ENCODE measurements at regions not wholly inside any gene's neighbourhood (a gene's known extent, or its start where the extent isn't known, plus 50 kb on each side); places are given as distances from the start of the nearest gene placed in this dataset.

DNA sequence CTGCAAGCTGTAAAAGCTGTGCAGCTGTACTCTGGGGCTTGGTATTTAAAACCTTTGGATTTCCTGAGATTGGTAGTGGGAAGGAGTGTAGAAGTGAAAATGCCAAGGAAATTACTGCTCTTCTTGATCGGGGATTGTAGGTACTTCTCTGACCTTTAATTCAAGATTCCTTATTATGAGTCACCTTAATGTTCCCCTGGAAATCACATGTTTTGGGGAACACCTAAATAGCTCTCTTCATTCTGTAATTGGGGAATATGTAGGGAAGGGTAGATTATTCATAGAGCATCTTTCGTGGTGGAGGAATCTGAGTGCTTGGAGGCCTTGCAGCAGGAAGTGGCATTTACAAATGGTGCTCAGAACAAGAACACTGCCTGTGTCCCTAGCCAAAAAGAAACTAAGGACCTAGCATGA is 137.8 kb downstream of the UCHL1 start:
- DNase-seq = peak; percentile 16
- in situ Hi-C loops (cut with MboI) = no loop called here
- H4K20me1 ChIP-seq (ENCODE audit: insufficient read depth) = no peaks in the 10 kb centered on the region
- TF ChIP-seq EZH2phosphoT487 (IDR thresholded peaks at IDR 0.05; ENCODE audit: insufficient read depth, low read depth) = no peak
- TF ChIP-seq EZH2 (IDR thresholded peaks at IDR 0.05; ENCODE audit: insufficient read depth, poor library complexity, severe bottlenecking) = no peak
- H3K36me3 ChIP-seq (ENCODE audit: low read depth) = no peaks in the 10 kb centered on the region
- no peak overlapping the region for H3K4me3 ChIP-seq
- no peaks in the 10 kb centered on the region for H3K79me2 ChIP-seq (ENCODE audit: insufficient read depth)
- no peaks in the 10 kb centered on the region for H3K4me1 ChIP-seq (ENCODE audit: insufficient read depth)
- no peak overlapping the region; the same call in 1 of the 2 replicates for H2AFZ ChIP-seq
- H3F3A ChIP-seq (ENCODE audit: insufficient read depth) = no peaks in the 10 kb centered on the region
- 58 to 69% methylated on average over 2 of the region's 2 CpGs for WGBS, 2 experiments (ENCODE audit: low coverage in 1 of 2, low lambda C conversion rate in 2 of 2, missing lambda C conversion rate in 2 of 2)
- H3K9me3 ChIP-seq (ENCODE audit: low read depth) = no peaks in the 10 kb centered on the region
- no peaks in the 10 kb centered on the region for H3K9me2 ChIP-seq (ENCODE audit: insufficient read depth)
- no peak overlapping the region for H3K9ac ChIP-seq
- no peaks in the 10 kb centered on the region for H3K27me3 ChIP-seq (replicated peaks; ENCODE audit: insufficient read depth)
- no peak overlapping the region for H3K4me2 ChIP-seq (ENCODE audit: unreplicated experiment)
- no peak overlapping the region for H3K27ac ChIP-seq

- Histone ChIP-seq H3F3A (ENCODE audit: insufficient read depth) (no peaks in the 10 kb centered on the region), H2AFZ (no peak overlapping the region), H3K9ac (no peak overlapping the region), H3K79me2 (ENCODE audit: insufficient read depth) (no peaks in the 10 kb centered on the region), H3K4me3 (no peak overlapping the region), H3K36me3 (ENCODE audit: low read depth) (no peaks in the 10 kb centered on the region), H3K4me2 (ENCODE audit: unreplicated experiment) (no peak overlapping the region), H3K4me1 (ENCODE audit: insufficient read depth) (peaks cover 9% of the 10 kb centered on the region), H3K27me3 (replicated peaks; ENCODE audit: insufficient read depth) (no peaks in the 10 kb centered on the region), H3K27ac (no peak overlapping the region), H4K20me1 (ENCODE audit: insufficient read depth) (no peaks in the 10 kb centered on the region), H3K9me2 (ENCODE audit: insufficient read depth) (no peaks in the 10 kb centered on the region), H3K9me3 (ENCODE audit: low read depth) (no peaks in the 10 kb centered on the region)
- WGBS, 2 experiments (ENCODE audit: low coverage in 1 of 2, low lambda C conversion rate in 2 of 2, missing lambda C conversion rate in 2 of 2) = 47 to 53% methylated on average over 2 of the region's 2 CpGs
- TF ChIP-seq EZH2 (IDR thresholded peaks at IDR 0.05; ENCODE audit: insufficient read depth, poor library complexity, severe bottlenecking) (no peak), EZH2phosphoT487 (IDR thresholded peaks at IDR 0.05; ENCODE audit: insufficient read depth, low read depth) (no peak)
- no peak for DNase-seq
- in situ Hi-C loops (cut with MboI) = no loop called here
Observed at GRCh38 chr4:41396214-41396613, 139.5 kb downstream of the UCHL1 start.

DNA sequence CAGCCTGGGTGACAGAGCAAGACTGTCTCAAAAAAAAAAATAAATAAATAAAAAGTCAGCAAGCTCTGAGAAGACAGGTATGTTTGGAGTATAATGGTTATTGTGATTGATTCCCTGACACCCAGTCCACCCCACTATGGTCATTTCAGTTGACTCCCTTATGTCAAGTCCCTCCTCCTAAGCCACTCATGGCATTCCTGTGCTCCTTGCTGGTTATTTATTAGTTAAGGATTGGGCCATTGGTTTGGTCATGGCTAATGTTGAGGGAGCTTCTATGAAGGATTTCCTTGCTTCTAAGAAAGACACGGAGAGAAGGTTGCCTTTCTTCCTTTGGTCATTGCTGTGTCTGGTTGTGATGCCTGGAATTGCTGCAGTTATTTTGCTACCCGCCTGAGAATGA is 140.1 kb downstream of the UCHL1 start:
- Histone ChIP-seq H3K36me3 (ENCODE audit: low read depth) (no peaks in the 10 kb centered on the region), H3K27ac (no peak overlapping the region), H3K4me1 (ENCODE audit: insufficient read depth) (peaks cover 9% of the 10 kb centered on the region), H2AFZ (no peak overlapping the region), H4K20me1 (ENCODE audit: insufficient read depth) (no peaks in the 10 kb centered on the region), H3K4me2 (ENCODE audit: unreplicated experiment) (no peak overlapping the region), H3K4me3 (no peak overlapping the region), H3K9me2 (ENCODE audit: insufficient read depth) (no peaks in the 10 kb centered on the region), H3K27me3 (replicated peaks; ENCODE audit: insufficient read depth) (no peaks in the 10 kb centered on the region), H3K9ac (no peak overlapping the region), H3K9me3 (ENCODE audit: low read depth) (no peaks in the 10 kb centered on the region), H3K79me2 (ENCODE audit: insufficient read depth) (no peaks in the 10 kb centered on the region), H3F3A (ENCODE audit: insufficient read depth) (no peaks in the 10 kb centered on the region)
- in situ Hi-C loops (cut with MboI) = no loop called here
- no peak for DNase-seq
- WGBS, 2 experiments (ENCODE audit: low coverage in 1 of 2, low lambda C conversion rate in 2 of 2, missing lambda C conversion rate in 2 of 2) = 70% methylated on average over 2 of the region's 2 CpGs
- TF ChIP-seq EZH2 (IDR thresholded peaks at IDR 0.05; ENCODE audit: insufficient read depth, poor library complexity, severe bottlenecking) = no peak
- no peak for TF ChIP-seq EZH2phosphoT487 (IDR thresholded peaks at IDR 0.05; ENCODE audit: insufficient read depth, low read depth)

DNA sequence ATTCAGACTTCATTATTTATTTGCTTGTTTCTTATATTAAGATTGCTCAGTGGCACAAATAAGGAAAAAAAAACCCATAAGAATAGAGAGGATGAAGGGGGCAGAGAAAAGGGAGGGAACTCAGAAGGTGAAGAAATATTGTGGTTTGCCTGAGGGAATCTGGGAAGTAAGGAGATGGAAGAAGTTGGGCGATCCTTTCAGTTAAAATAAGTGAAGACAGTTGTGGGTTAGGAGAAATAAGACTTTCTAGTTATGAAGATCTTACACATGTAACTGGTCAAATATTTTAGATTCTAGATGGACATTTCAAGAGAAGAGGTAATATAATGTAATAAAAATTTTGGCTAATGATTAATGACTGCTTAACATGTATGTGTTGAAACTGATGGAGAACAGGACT is 138.7 kb upstream of the LIMCH1 start:
- no peak overlapping the region for H3K4me2 ChIP-seq (ENCODE audit: unreplicated experiment)
- no peak overlapping the region for H2AFZ ChIP-seq
- no peaks in the 10 kb centered on the region for H3K79me2 ChIP-seq (ENCODE audit: insufficient read depth)
- 7 to 32% methylated on average over 1 of the region's 1 CpG for WGBS, 2 experiments (ENCODE audit: low coverage in 1 of 2, low lambda C conversion rate in 2 of 2, missing lambda C conversion rate in 2 of 2)
- TF ChIP-seq EZH2phosphoT487 (IDR thresholded peaks at IDR 0.05; ENCODE audit: insufficient read depth, low read depth) (no peak), EZH2 (IDR thresholded peaks at IDR 0.05; ENCODE audit: insufficient read depth, poor library complexity, severe bottlenecking) (no peak)
- H3K27ac ChIP-seq = no peak overlapping the region
- no peaks in the 10 kb centered on the region for H3K27me3 ChIP-seq (replicated peaks; ENCODE audit: insufficient read depth)
- H3K9ac ChIP-seq = no peak overlapping the region
- in situ Hi-C loops (cut with MboI) = no loop called here
- H4K20me1 ChIP-seq (ENCODE audit: insufficient read depth) = no peaks in the 10 kb centered on the region
- no peaks in the 10 kb centered on the region for H3K9me3 ChIP-seq (ENCODE audit: low read depth)
- no peaks in the 10 kb centered on the region for H3F3A ChIP-seq (ENCODE audit: insufficient read depth)
- H3K4me1 ChIP-seq (ENCODE audit: insufficient read depth) = peaks cover 9% of the 10 kb centered on the region
- H3K9me2 ChIP-seq (ENCODE audit: insufficient read depth) = no peaks in the 10 kb centered on the region
- H3K4me3 ChIP-seq = no peak overlapping the region
- DNase-seq = peak; percentile 19
- H3K36me3 ChIP-seq (ENCODE audit: low read depth) = no peaks in the 10 kb centered on the region

- H3K9me2 ChIP-seq (ENCODE audit: insufficient read depth) = no peaks in the 10 kb centered on the region
- H3K27me3 ChIP-seq (replicated peaks; ENCODE audit: insufficient read depth) = no peaks in the 10 kb centered on the region
- in situ Hi-C loops (cut with MboI) = no loop called here
- no peaks in the 10 kb centered on the region for H3F3A ChIP-seq (ENCODE audit: insufficient read depth)
- no peak overlapping the region for H3K9ac ChIP-seq
- H3K4me3 ChIP-seq = no peak overlapping the region
- H2AFZ ChIP-seq = no peak overlapping the region
- no peaks in the 10 kb centered on the region for H3K9me3 ChIP-seq (ENCODE audit: low read depth)
- H3K4me1 ChIP-seq (ENCODE audit: insufficient read depth) = peaks cover 9% of the 10 kb centered on the region
- WGBS, 2 experiments (ENCODE audit: low coverage in 1 of 2, low lambda C conversion rate in 2 of 2, missing lambda C conversion rate in 2 of 2) = 58 to 60% methylated on average over 2 of the region's 2 CpGs
- H4K20me1 ChIP-seq (ENCODE audit: insufficient read depth) = no peaks in the 10 kb centered on the region
- peak; percentile 27 for DNase-seq
- H3K4me2 ChIP-seq (ENCODE audit: unreplicated experiment) = peak overlapping the region; percentile 10
- TF ChIP-seq EZH2 (IDR thresholded peaks at IDR 0.05; ENCODE audit: insufficient read depth, poor library complexity, severe bottlenecking) (no peak), EZH2phosphoT487 (IDR thresholded peaks at IDR 0.05; ENCODE audit: insufficient read depth, low read depth) (no peak)
- no peaks in the 10 kb centered on the region for H3K36me3 ChIP-seq (ENCODE audit: low read depth)
- H3K79me2 ChIP-seq (ENCODE audit: insufficient read depth) = no peaks in the 10 kb centered on the region
- H3K27ac ChIP-seq = no peak overlapping the region
Observed at GRCh38 chr4:41400296-41400695, 137.7 kb upstream of the LIMCH1 start.
